ENCODE measurements at regions not wholly inside any gene's neighbourhood (a gene's known extent, or its start where the extent isn't known, plus 50 kb on each side); places are given as distances from the start of the nearest gene placed in this dataset.

DNA sequence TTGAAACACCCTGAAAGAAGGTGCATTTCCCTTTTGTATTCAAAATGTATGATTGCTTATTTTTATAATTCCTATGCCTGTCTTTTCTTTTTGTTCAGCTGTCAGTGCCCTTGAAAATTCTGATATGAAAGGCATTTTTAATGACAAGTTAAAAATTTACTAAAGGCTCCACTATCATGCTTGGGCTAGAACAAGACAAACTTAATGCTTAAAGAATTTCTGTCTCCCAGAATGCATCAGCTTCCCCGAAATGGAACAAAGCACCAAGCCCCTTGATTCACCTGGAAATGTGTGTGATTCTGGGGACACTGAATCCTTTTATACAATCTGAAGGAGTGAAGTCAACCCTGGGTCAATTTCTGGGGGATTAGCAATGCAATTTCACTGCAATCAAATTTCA is 457.5 kb downstream of the LMO4 start:
- Histone ChIP-seq H3K27ac (ENCODE audit: low read depth, low read length, poor library complexity, severe bottlenecking) (no peak overlapping the region), H3K79me2 (ENCODE audit: insufficient read depth, low read length) (no peaks in the 10 kb centered on the region), H3K4me1 (ENCODE audit: insufficient read depth, low read length, severe bottlenecking) (no peaks in the 10 kb centered on the region), H2AFZ (ENCODE audit: low read length) (no peak overlapping the region), H3K9me2 (ENCODE audit: low read depth, low read length) (no peaks in the 10 kb centered on the region), H3K36me3 (ENCODE audit: insufficient read depth, low read length) (no peaks in the 10 kb centered on the region), H3K9ac (ENCODE audit: low read length) (no peak overlapping the region), H4K20me1 (ENCODE audit: insufficient read depth, low read length) (no peaks in the 10 kb centered on the region), H3K4me2 (ENCODE audit: low read length) (no peak overlapping the region), H3F3A (ENCODE audit: insufficient read depth, low read length) (no peaks in the 10 kb centered on the region), H3K9me3 (ENCODE audit: low read length) (no peaks in the 10 kb centered on the region), H3K4me3 (ENCODE audit: low read depth, low read length, poor library complexity, severe bottlenecking) (no peak overlapping the region), H3K27me3 (ENCODE audit: insufficient read depth, low read length) (no peaks in the 10 kb centered on the region)
- TF ChIP-seq EZH2 (IDR thresholded peaks at IDR 0.05; ENCODE audit: borderline replicate concordance, low read length): no peak
- TF ChIP-seq, protein P1, sequence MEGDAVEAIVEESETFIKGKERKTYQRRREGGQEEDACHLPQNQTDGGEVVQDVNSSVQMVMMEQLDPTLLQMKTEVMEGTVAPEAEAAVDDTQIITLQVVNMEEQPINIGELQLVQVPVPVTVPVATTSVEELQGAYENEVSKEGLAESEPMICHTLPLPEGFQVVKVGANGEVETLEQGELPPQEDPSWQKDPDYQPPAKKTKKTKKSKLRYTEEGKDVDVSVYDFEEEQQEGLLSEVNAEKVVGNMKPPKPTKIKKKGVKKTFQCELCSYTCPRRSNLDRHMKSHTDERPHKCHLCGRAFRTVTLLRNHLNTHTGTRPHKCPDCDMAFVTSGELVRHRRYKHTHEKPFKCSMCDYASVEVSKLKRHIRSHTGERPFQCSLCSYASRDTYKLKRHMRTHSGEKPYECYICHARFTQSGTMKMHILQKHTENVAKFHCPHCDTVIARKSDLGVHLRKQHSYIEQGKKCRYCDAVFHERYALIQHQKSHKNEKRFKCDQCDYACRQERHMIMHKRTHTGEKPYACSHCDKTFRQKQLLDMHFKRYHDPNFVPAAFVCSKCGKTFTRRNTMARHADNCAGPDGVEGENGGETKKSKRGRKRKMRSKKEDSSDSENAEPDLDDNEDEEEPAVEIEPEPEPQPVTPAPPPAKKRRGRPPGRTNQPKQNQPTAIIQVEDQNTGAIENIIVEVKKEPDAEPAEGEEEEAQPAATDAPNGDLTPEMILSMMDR (IDR thresholded peaks at IDR 0.05; ENCODE audit: low read length): no peak

DNA sequence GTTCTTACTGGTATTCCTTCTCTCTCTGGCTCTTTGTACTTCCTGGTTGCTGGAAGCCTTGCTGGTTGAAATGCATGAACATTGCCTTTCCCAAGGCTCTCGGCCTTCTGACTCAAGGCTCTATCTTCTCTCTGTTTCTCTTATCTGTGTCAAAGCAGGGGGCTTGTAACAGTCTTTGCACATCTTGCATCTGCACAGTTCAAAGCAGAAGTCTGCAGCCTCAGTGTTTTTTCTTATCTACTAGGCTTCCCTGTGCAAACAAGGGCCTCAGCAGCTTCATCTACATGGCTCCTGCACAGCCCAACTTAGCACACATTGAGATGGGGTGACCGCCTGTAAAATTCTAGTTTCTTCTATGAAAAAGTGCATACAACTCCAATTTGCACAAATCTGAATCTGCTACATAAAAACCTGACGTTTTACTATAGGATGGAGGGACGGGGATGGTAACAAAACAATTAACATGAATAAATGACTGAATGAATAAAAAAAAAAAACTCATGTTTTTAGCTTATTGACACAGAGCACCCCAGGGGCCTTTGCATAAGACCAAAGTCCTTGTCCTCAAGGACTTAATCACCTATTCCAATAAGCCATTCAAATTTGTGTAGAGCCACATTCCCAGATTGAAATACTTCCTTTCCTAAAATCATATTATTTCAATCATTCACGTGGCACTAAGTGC is 458.3 kb downstream of the LMO4 start:
- H3K9me2 ChIP-seq (ENCODE audit: low read depth, low read length): no peaks in the 10 kb centered on the region
- H3K27me3 ChIP-seq (ENCODE audit: insufficient read depth, low read length): no peaks in the 10 kb centered on the region
- no peak overlapping the region for H3K4me3 ChIP-seq (ENCODE audit: low read depth, low read length, poor library complexity, severe bottlenecking)
- no peak overlapping the region for H2AFZ ChIP-seq (ENCODE audit: low read length)
- no peaks in the 10 kb centered on the region for H3K36me3 ChIP-seq (ENCODE audit: insufficient read depth, low read length)
- no peaks in the 10 kb centered on the region for H3F3A ChIP-seq (ENCODE audit: insufficient read depth, low read length)
- no peak overlapping the region for H3K27ac ChIP-seq (ENCODE audit: low read depth, low read length, poor library complexity, severe bottlenecking)
- no peaks in the 10 kb centered on the region for H3K4me1 ChIP-seq (ENCODE audit: insufficient read depth, low read length, severe bottlenecking)
- TF ChIP-seq, protein P1 (IDR thresholded peaks at IDR 0.05; ENCODE audit: low read length): no peak
- TF ChIP-seq EZH2 (IDR thresholded peaks at IDR 0.05; ENCODE audit: borderline replicate concordance, low read length): no peak
- H3K9ac ChIP-seq (ENCODE audit: low read length): no peak overlapping the region
- no peaks in the 10 kb centered on the region for H3K79me2 ChIP-seq (ENCODE audit: insufficient read depth, low read length)
- no peaks in the 10 kb centered on the region for H3K9me3 ChIP-seq (ENCODE audit: low read length)
- H3K4me2 ChIP-seq (ENCODE audit: low read length): no peak overlapping the region
- H4K20me1 ChIP-seq (ENCODE audit: insufficient read depth, low read length): no peaks in the 10 kb centered on the region

DNA sequence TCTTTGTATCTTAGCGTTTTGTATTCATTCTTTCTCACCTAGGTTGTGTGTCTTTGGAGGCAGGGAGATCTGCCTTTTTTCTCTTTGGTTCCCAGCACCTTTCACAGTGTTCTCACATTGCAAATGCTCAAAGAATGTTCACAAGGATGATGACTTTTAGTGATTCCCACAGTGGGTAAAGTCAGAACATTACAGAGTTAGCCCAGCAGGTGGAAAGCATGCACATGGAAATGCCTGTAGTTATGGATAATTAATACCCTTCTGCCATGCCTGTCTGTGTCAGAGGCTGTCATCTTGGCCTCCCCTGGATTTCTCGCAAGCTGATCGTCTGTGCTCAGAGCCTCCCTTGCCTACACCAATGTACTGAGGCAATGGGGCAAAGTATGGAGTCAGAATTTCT is 458.9 kb downstream of the LMO4 start:
- Histone ChIP-seq H3F3A (ENCODE audit: insufficient read depth, low read length) (no peaks in the 10 kb centered on the region), H3K9me3 (ENCODE audit: low read length) (no peaks in the 10 kb centered on the region), H3K9ac (ENCODE audit: low read length) (no peak overlapping the region), H3K79me2 (ENCODE audit: insufficient read depth, low read length) (no peaks in the 10 kb centered on the region), H3K4me3 (ENCODE audit: low read depth, low read length, poor library complexity, severe bottlenecking) (no peak overlapping the region), H3K36me3 (ENCODE audit: insufficient read depth, low read length) (no peaks in the 10 kb centered on the region), H4K20me1 (ENCODE audit: insufficient read depth, low read length) (no peaks in the 10 kb centered on the region), H3K27ac (ENCODE audit: low read depth, low read length, poor library complexity, severe bottlenecking) (no peak overlapping the region), H3K4me2 (ENCODE audit: low read length) (no peak overlapping the region), H2AFZ (ENCODE audit: low read length) (no peak overlapping the region), H3K27me3 (ENCODE audit: insufficient read depth, low read length) (no peaks in the 10 kb centered on the region), H3K9me2 (ENCODE audit: low read depth, low read length) (no peaks in the 10 kb centered on the region), H3K4me1 (ENCODE audit: insufficient read depth, low read length, severe bottlenecking) (no peaks in the 10 kb centered on the region)
- TF ChIP-seq EZH2 (IDR thresholded peaks at IDR 0.05; ENCODE audit: borderline replicate concordance, low read length): no peak

DNA sequence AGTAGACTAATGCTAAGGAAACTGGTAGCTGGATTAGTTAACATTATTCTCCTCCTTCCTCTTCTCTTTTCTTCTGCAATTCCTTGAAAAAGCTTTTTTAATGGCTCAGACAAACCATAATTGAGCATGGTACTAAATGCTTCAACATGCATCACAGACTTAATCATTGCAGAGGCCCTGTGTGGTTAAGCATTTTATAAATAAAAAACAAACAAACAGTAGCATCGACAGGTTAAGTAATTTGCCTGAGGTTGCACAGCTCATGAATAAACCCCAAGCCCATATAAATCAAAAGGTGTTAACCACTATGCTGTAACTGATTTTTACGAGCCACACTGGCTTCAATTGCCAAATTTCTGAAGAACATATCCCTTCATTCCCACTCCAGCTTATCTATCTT is 462.1 kb downstream of the LMO4 start:
- no peak overlapping the region for H3K27ac ChIP-seq (ENCODE audit: low read depth, low read length, poor library complexity, severe bottlenecking)
- no peaks in the 10 kb centered on the region for H3K9me3 ChIP-seq (ENCODE audit: low read length)
- H3K4me2 ChIP-seq (ENCODE audit: low read length): no peak overlapping the region
- H3F3A ChIP-seq (ENCODE audit: insufficient read depth, low read length): no peaks in the 10 kb centered on the region
- H3K4me1 ChIP-seq (ENCODE audit: insufficient read depth, low read length, severe bottlenecking): no peaks in the 10 kb centered on the region
- no peaks in the 10 kb centered on the region for H4K20me1 ChIP-seq (ENCODE audit: insufficient read depth, low read length)
- no peaks in the 10 kb centered on the region for H3K9me2 ChIP-seq (ENCODE audit: low read depth, low read length)
- H2AFZ ChIP-seq (ENCODE audit: low read length): no peak overlapping the region
- H3K4me3 ChIP-seq (ENCODE audit: low read depth, low read length, poor library complexity, severe bottlenecking): no peak overlapping the region
- H3K79me2 ChIP-seq (ENCODE audit: insufficient read depth, low read length): no peaks in the 10 kb centered on the region
- no peak overlapping the region for H3K9ac ChIP-seq (ENCODE audit: low read length)
- H3K27me3 ChIP-seq (ENCODE audit: insufficient read depth, low read length): no peaks in the 10 kb centered on the region
- TF ChIP-seq, protein P1 (IDR thresholded peaks at IDR 0.05; ENCODE audit: low read length): no peak
- TF ChIP-seq EZH2 (IDR thresholded peaks at IDR 0.05; ENCODE audit: borderline replicate concordance, low read length): no peak
- no peaks in the 10 kb centered on the region for H3K36me3 ChIP-seq (ENCODE audit: insufficient read depth, low read length)

Data from OCI-LY1 (cell line).